Spleen (tissue), 11 donors: ENCODE measurements at regions not wholly inside any gene's neighbourhood (a gene's known extent, or its start where the extent isn't known, plus 50 kb on each side); places are given as distances from the start of the nearest gene placed in this dataset.
"Not testable (repeated sequence)": the region's sequence is repeated elsewhere in the genome, so short reads cannot be mapped to it uniquely, and the experiment has no call there.

Experiments
- DNase-seq: peaks from one replicate; pipeline ENCODE4 v3.0.0-alpha.2; 2020
- H3K27ac ChIP-seq, 8 donors: fragments of 200-600 bp; sonication (generic) in 7 of 8; 1 replicate in 4 of 8; 2 replicates in 4 of 8; pipeline versions ENCODE4 v1.5.0 to v1.8.0; 2016 to 2021; ENCODE audit warnings: inconsistent platforms in 4 of 8, mild to moderate bottlenecking in 4 of 8, moderate library complexity in 1 of 8
- H3K27me3 ChIP-seq, 7 donors: fragments of 200-600 bp; sonication (generic) in 6 of 7; replicated peaks in 1 of 7; 1 replicate in 4 of 7; 2 replicates in 3 of 7; pipeline versions ENCODE4 v1.5.0 to v1.8.0; 2016 to 2021; ENCODE audit warnings: inconsistent platforms in 3 of 7, mild to moderate bottlenecking in 1 of 7
- H3K36me3 ChIP-seq, 6 donors: fragments of 200-600 bp; sonication (generic) in 5 of 6; 1 replicate in 4 of 6; 2 replicates in 2 of 6; pipeline versions ENCODE4 v1.5.0 to v1.8.0; 2016 to 2021; ENCODE audit warnings: inconsistent platforms in 2 of 6
- H3K4me1 ChIP-seq, 6 donors: fragments of 200-600 bp; sonication (generic) in 5 of 6; 1 replicate in 3 of 6; 2 replicates in 3 of 6; pipeline versions ENCODE4 v1.5.0 to v1.8.0; 2016 to 2021; ENCODE audit warnings: inconsistent platforms in 3 of 6
- H3K4me3 ChIP-seq, 8 donors: fragments of 200-600 bp; sonication (generic) in 7 of 8; 1 replicate in 4 of 8; 2 replicates in 4 of 8; pipeline versions ENCODE4 v1.5.0 to v1.8.0; 2016 to 2021; ENCODE audit warnings: inconsistent platforms in 4 of 8, mild to moderate bottlenecking in 4 of 8, moderate library complexity in 2 of 8
- H3K9me3 ChIP-seq, 8 donors: fragments of 200-600 bp; sonication (generic) in 7 of 8; 1 replicate in 4 of 8; 2 replicates in 4 of 8; pipeline versions ENCODE4 v1.5.0 to v1.8.0; 2016 to 2021; ENCODE audit warnings: inconsistent platforms in 4 of 8
- CTCF ChIP-seq, 11 experiments: fragments of 200-600 bp in 7 of 11; fragments of 450-650 bp in 4 of 11; sonication (generic) in 4 of 11; IDR thresholded peaks in 8 of 11; conservative IDR thresholded peaks in 3 of 11; 1 replicate in 7 of 11; 2 replicates in 4 of 11; pipeline versions ENCODE4 v1.4.0 to v1.8.0; 2016 to 2021; ENCODE audit warnings: antibody characterized with exemption in 11 of 11, inconsistent platforms in 4 of 11, mild to moderate bottlenecking in 1 of 11
- POLR2A ChIP-seq, 3 donors: fragments of 450-650 bp; IDR thresholded peaks; one replicate each; pipeline ENCODE4 v1.5.1; 2017; ENCODE audit warnings: antibody characterized with exemption in 3 of 3, mild to moderate bottlenecking in 1 of 3
- POLR2AphosphoS5 ChIP-seq, 3 donors: sonication (generic); formaldehyde crosslinking; IDR thresholded peaks; one replicate each; pipeline ENCODE4 v1.5.1; 2017; ENCODE audit warnings: antibody characterized with exemption in 3 of 3
- WGBS, 5 donors: extraction: QIAGEN DNeasy Blood & Tissue Kit in 3 of 5; methylation state at CpG; one replicate each; pipeline versions ENCODE4 v1.1.5 to v1.1.7; 2013 to 2018; 5-methylcytosine and 5-hydroxymethylcytosine counted together
- intact Hi-C: fragments of 100-400 bp; cut with DNase I; formaldehyde crosslinking; loops from one replicate; pipeline ENCODE4 v1.15.0; 2023; ENCODE audit warnings: low total_unique reads
- donor health status: healthy with polysubstance abuse.
- donor health status: DM: no; HTN: no; CAD: no; lungs with moderate emphysema.
- donor health status: DM: no; HTN: no; CAD: no.
- donor health status: Bipolar disorder and iron deficiency.
- donor health status: healthy.
- donor health status: DM: no; HTN: no; CAD: no.
- donor health status: DM: yes; HTN: yes; CAD: no.

DNA sequence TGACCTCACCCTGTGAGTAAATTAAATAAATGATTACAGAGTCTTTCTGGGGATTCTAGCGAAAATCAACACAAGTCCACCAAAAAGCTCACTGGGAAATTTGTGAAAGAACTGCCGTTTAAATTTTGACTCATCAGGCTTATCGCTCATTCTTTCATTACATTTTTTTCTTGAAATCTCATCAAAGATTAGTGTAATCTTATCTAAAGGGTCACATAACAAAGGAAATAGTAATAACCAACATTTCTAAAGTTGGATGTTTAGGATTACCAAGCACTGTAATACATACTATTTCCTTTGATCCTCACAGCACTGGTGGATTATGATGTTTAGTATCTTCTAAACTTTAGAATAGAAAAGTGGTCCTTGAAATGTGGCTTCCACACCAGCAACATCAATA, 111.1 kb upstream of the CBLB start:
- WGBS, 5 donors, result 60 to 78% (median 78%) methylated on average over 3 of the region's 3 CpGs
- Histone ChIP-seq H3K36me3 (no peaks in the 10 kb centered on the region), H3K4me1 (no peaks in the 10 kb centered on the region), H3K27me3 (no peaks in the 10 kb centered on the region), H3K9me3 (peaks cover 0 to 10% (median 7%) of the 10 kb centered on the region in 8 donors), H3K4me3 (no peak overlapping the region), H3K27ac (no peak overlapping the region)
- intact Hi-C loops, result no loop called here
- TF ChIP-seq CTCF (IDR thresholded peaks at IDR 0.05 in 8 of 11, conservative IDR thresholded peaks at IDR 0.05 in 3 of 11), result no peak
- no peak for TF ChIP-seq POLR2A (IDR thresholded peaks at IDR 0.05)
- no peak for TF ChIP-seq POLR2AphosphoS5 (IDR thresholded peaks at IDR 0.05)
- no peak for DNase-seq

DNA sequence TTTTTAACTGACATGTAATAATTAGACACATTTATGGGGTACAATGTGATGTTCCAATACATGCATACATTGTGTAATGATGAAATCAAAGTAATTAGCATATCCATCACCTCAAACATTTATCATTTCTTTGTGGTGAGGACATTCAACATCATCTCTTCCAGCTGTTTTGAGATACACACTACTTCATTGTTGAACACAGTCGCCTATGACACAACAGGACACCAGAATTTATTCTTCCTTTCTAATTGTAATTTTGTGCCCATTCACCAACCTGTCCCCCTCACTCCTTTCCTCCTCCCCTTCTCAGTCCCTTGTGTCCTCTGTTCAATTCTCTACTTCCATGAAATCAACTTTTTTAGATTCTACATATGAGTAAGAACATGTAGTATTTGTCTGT, 113.4 kb upstream of the CBLB start:
- no peak for DNase-seq
- Histone ChIP-seq H3K4me3 (no peak overlapping the region), H3K27me3 (no peaks in the 10 kb centered on the region), H3K27ac (no peak overlapping the region), H3K9me3 (peaks cover 0 to 10% (median 7%) of the 10 kb centered on the region in 8 donors), H3K4me1 (no peaks in the 10 kb centered on the region), H3K36me3 (no peaks in the 10 kb centered on the region)
- TF ChIP-seq POLR2AphosphoS5 (IDR thresholded peaks at IDR 0.05), result no peak
- no peak for TF ChIP-seq POLR2A (IDR thresholded peaks at IDR 0.05)
- no peak for TF ChIP-seq CTCF (IDR thresholded peaks at IDR 0.05 in 8 of 11, conservative IDR thresholded peaks at IDR 0.05 in 3 of 11)
- WGBS, 5 donors, result 93 to 100% (median 94%) methylated on average over 1 of the region's 1 CpG
- intact Hi-C loops, result no loop called here

GRCh38 chr3:105984837-105985236, 116.0 kb upstream of the CBLB start:
- peaks cover 0 to 10% (median 7%) of the 10 kb centered on the region in 8 donors for H3K9me3 ChIP-seq
- WGBS, 5 donors, result 87 to 95% (median 91%) methylated on average over 1 of the region's 1 CpG
- no peaks in the 10 kb centered on the region for H3K27me3 ChIP-seq
- TF ChIP-seq POLR2AphosphoS5 (IDR thresholded peaks at IDR 0.05) (no peak), POLR2A (IDR thresholded peaks at IDR 0.05) (no peak), CTCF (IDR thresholded peaks at IDR 0.05 in 8 of 11, conservative IDR thresholded peaks at IDR 0.05 in 3 of 11) (no peak)
- no peak overlapping the region for H3K27ac ChIP-seq
- no peak for DNase-seq
- H3K36me3 ChIP-seq, result no peaks in the 10 kb centered on the region
- intact Hi-C loops, result no loop called here
- no peaks in the 10 kb centered on the region for H3K4me1 ChIP-seq
- no peak overlapping the region for H3K4me3 ChIP-seq

GRCh38 chr3:105986343-105986742, 117.5 kb upstream of the CBLB start:
- H3K4me1 ChIP-seq, intact Hi-C loops, H3K36me3 ChIP-seq, H3K27me3 ChIP-seq, DNase-seq, H3K27ac ChIP-seq, H3K4me3 ChIP-seq: not testable (repeated sequence)
- 84 to 96% (median 91%) methylated on average over 2 of the region's 2 CpGs for WGBS, 5 donors
- H3K9me3 ChIP-seq, result peaks cover 0 to 24% (median 9%) of the 10 kb centered on the region in 8 donors

DNA sequence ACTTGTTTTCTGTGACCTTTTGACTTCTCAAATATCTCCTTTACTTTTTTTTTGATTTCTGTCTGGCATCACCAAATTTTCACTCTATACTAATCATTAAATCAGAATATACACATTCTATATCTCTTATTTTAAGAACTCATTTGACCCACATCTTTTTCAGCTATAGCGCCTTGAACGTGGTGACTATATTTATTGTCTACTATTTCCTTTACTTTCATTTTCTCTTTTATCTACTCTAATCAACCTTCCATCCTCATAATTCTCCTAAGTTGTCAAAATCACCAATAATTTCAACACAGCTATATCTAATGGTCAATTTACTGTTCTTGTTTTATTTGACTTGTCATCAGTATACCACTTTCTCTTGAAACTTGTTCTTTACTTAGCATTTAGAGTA, 119.0 kb upstream of the CBLB start:
- no peaks in the 10 kb centered on the region for H3K36me3 ChIP-seq
- peaks cover 0 to 37% (median 19%) of the 10 kb centered on the region in 8 donors for H3K9me3 ChIP-seq
- no peaks in the 10 kb centered on the region for H3K27me3 ChIP-seq
- TF ChIP-seq POLR2AphosphoS5 (IDR thresholded peaks at IDR 0.05), result no peak
- TF ChIP-seq POLR2A (IDR thresholded peaks at IDR 0.05), result no peak
- no peak for TF ChIP-seq CTCF (IDR thresholded peaks at IDR 0.05 in 8 of 11, conservative IDR thresholded peaks at IDR 0.05 in 3 of 11)
- peak overlapping the region in 1 of 8 donors; percentile 21 for H3K4me3 ChIP-seq
- H3K27ac ChIP-seq, result no peak overlapping the region
- intact Hi-C loops, result no loop called here
- WGBS, 5 donors, result 66 to 79% (median 75%) methylated on average over 2 of the region's 2 CpGs
- no peaks in the 10 kb centered on the region for H3K4me1 ChIP-seq
- DNase-seq, result no peak
